ENCODE measurements at regions not wholly inside any gene's neighbourhood (a gene's known extent, or its start where the extent isn't known, plus 50 kb on each side); places are given as distances from the start of the nearest gene placed in this dataset.
"Not testable (repeated sequence)": the region's sequence is repeated elsewhere in the genome, so short reads cannot be mapped to it uniquely, and the experiment has no call there.

- Mint-ChIP-seq H3K36me3 (no peaks in the 10 kb centered on the region), H3K27ac (no peak overlapping the region), H3K4me1 (no peaks in the 10 kb centered on the region), H3K4me3 (no peak overlapping the region), H3K27me3 (no peaks in the 10 kb centered on the region), H3K9me3 (peaks cover 12% of the 10 kb centered on the region)
- no peak for DNase-seq
Observed at GRCh38 chr2:133624551-133624950, 56.3 kb upstream of the NCKAP5 start.

- H3K9me3 Mint-ChIP-seq: peaks cover 8% of the 10 kb centered on the region
- no peak for DNase-seq
- no peak overlapping the region for H3K27ac Mint-ChIP-seq
- no peak overlapping the region for H3K4me3 Mint-ChIP-seq
- no peaks in the 10 kb centered on the region for H3K27me3 Mint-ChIP-seq
- no peaks in the 10 kb centered on the region for H3K4me1 Mint-ChIP-seq
- no peaks in the 10 kb centered on the region for H3K36me3 Mint-ChIP-seq
Observed at GRCh38 chr2:133627741-133628140, 59.5 kb upstream of the NCKAP5 start.

- no peaks in the 10 kb centered on the region for H3K27me3 Mint-ChIP-seq
- H3K4me3 Mint-ChIP-seq: no peak overlapping the region
- H3K27ac Mint-ChIP-seq: no peak overlapping the region
- DNase-seq: no peak
- H3K36me3 Mint-ChIP-seq: no peaks in the 10 kb centered on the region
- H3K9me3 Mint-ChIP-seq: peaks cover 2% of the 10 kb centered on the region
- no peaks in the 10 kb centered on the region for H3K4me1 Mint-ChIP-seq
Observed at GRCh38 chr2:133633309-133633708, 65.0 kb upstream of the NCKAP5 start.

GRCh38 chr2:133633881-133634409 lies 65.7 kb upstream of the NCKAP5 start:
- no peak overlapping the region for H3K27ac Mint-ChIP-seq
- DNase-seq: no peak
- H3K4me3 Mint-ChIP-seq: no peak overlapping the region
- H3K9me3 Mint-ChIP-seq: peaks cover 2% of the 10 kb centered on the region
- H3K27me3 Mint-ChIP-seq: no peaks in the 10 kb centered on the region
- no peaks in the 10 kb centered on the region for H3K4me1 Mint-ChIP-seq
- no peaks in the 10 kb centered on the region for H3K36me3 Mint-ChIP-seq

GRCh38 chr2:133635131-133635530 lies 66.9 kb upstream of the NCKAP5 start:
- H3K4me1 Mint-ChIP-seq: no peaks in the 10 kb centered on the region
- H3K27me3 Mint-ChIP-seq: no peaks in the 10 kb centered on the region

GRCh38 chr2:133636287-133636686 lies 68.0 kb upstream of the NCKAP5 start:
- Mint-ChIP-seq H3K36me3 (no peaks in the 10 kb centered on the region), H3K27ac (no peak overlapping the region), H3K27me3 (no peaks in the 10 kb centered on the region), H3K4me1 (no peaks in the 10 kb centered on the region), H3K4me3 (no peak overlapping the region), H3K9me3 (no peaks in the 10 kb centered on the region)
- DNase-seq: no peak

More at GRCh38 chr2:133635131-133635530, 66.9 kb upstream of the NCKAP5 start:
- H3K36me3 Mint-ChIP-seq: no peaks in the 10 kb centered on the region
- H3K27ac Mint-ChIP-seq: no peak overlapping the region
- no peak for DNase-seq
- H3K4me3 Mint-ChIP-seq: no peak overlapping the region
- no peaks in the 10 kb centered on the region for H3K9me3 Mint-ChIP-seq

GRCh38 chr2:133640103-133640502 lies 71.8 kb upstream of the NCKAP5 start:
- DNase-seq: no peak
- H3K27me3 Mint-ChIP-seq: peaks cover 5% of the 10 kb centered on the region
- no peak overlapping the region for H3K27ac Mint-ChIP-seq
- no peak overlapping the region for H3K4me3 Mint-ChIP-seq
- no peaks in the 10 kb centered on the region for H3K4me1 Mint-ChIP-seq
- peaks cover 2% of the 10 kb centered on the region for H3K9me3 Mint-ChIP-seq
- H3K36me3 Mint-ChIP-seq: no peaks in the 10 kb centered on the region

GRCh38 chr2:133641497-133641896 lies 73.2 kb upstream of the NCKAP5 start:
- H3K27ac Mint-ChIP-seq: no peak overlapping the region
- peaks cover 5% of the 10 kb centered on the region for H3K27me3 Mint-ChIP-seq
- peaks cover 2% of the 10 kb centered on the region for H3K9me3 Mint-ChIP-seq
- no peaks in the 10 kb centered on the region for H3K4me1 Mint-ChIP-seq
- no peaks in the 10 kb centered on the region for H3K36me3 Mint-ChIP-seq
- DNase-seq: no peak
- H3K4me3 Mint-ChIP-seq: no peak overlapping the region

GRCh38 chr2:133641942-133642725 lies 73.9 kb upstream of the NCKAP5 start:
- peaks cover 5% of the 10 kb centered on the region for H3K27me3 Mint-ChIP-seq
- H3K36me3 Mint-ChIP-seq: no peaks in the 10 kb centered on the region
- no peak for DNase-seq
- peaks cover 5% of the 10 kb centered on the region for H3K9me3 Mint-ChIP-seq
- H3K27ac Mint-ChIP-seq: no peak overlapping the region
- H3K4me3 Mint-ChIP-seq: no peak overlapping the region
- no peaks in the 10 kb centered on the region for H3K4me1 Mint-ChIP-seq

- peaks cover 5% of the 10 kb centered on the region for H3K27me3 Mint-ChIP-seq
- no peaks in the 10 kb centered on the region for H3K4me1 Mint-ChIP-seq
- no peak overlapping the region for H3K27ac Mint-ChIP-seq
- no peaks in the 10 kb centered on the region for H3K36me3 Mint-ChIP-seq
- peaks cover 9% of the 10 kb centered on the region for H3K9me3 Mint-ChIP-seq
- H3K4me3 Mint-ChIP-seq: no peak overlapping the region
- no peak for DNase-seq
Observed at GRCh38 chr2:133642791-133643191, 74.5 kb upstream of the NCKAP5 start.

GRCh38 chr2:133643863-133644262 lies 75.6 kb upstream of the NCKAP5 start:
- H3K9me3 Mint-ChIP-seq: peaks cover 9% of the 10 kb centered on the region
- peaks cover 5% of the 10 kb centered on the region for H3K27me3 Mint-ChIP-seq
- no peaks in the 10 kb centered on the region for H3K36me3 Mint-ChIP-seq
- no peaks in the 10 kb centered on the region for H3K4me1 Mint-ChIP-seq
- no peak for DNase-seq
- H3K4me3 Mint-ChIP-seq: no peak overlapping the region
- no peak overlapping the region for H3K27ac Mint-ChIP-seq

- peaks cover 9% of the 10 kb centered on the region for H3K9me3 Mint-ChIP-seq
- no peaks in the 10 kb centered on the region for H3K4me1 Mint-ChIP-seq
- no peaks in the 10 kb centered on the region for H3K36me3 Mint-ChIP-seq
- H3K27ac Mint-ChIP-seq: no peak overlapping the region
- peaks cover 5% of the 10 kb centered on the region for H3K27me3 Mint-ChIP-seq
- no peak overlapping the region for H3K4me3 Mint-ChIP-seq
- DNase-seq: no peak
Observed at GRCh38 chr2:133644846-133645245, 76.6 kb upstream of the NCKAP5 start.

GRCh38 chr2:133647386-133647785 lies 79.1 kb upstream of the NCKAP5 start:
- H3K9me3 Mint-ChIP-seq, H3K4me3 Mint-ChIP-seq, H3K36me3 Mint-ChIP-seq, DNase-seq, H3K27ac Mint-ChIP-seq, H3K27me3 Mint-ChIP-seq, H3K4me1 Mint-ChIP-seq: not testable (repeated sequence)

- no peak for DNase-seq
- Mint-ChIP-seq H3K9me3 (peaks cover 7% of the 10 kb centered on the region), H3K27ac (no peak overlapping the region), H3K4me3 (no peak overlapping the region), H3K36me3 (no peaks in the 10 kb centered on the region), H3K27me3 (no peaks in the 10 kb centered on the region), H3K4me1 (no peaks in the 10 kb centered on the region)
Observed at GRCh38 chr2:133651861-133652260, 83.6 kb upstream of the NCKAP5 start.

- Mint-ChIP-seq H3K36me3 (no peaks in the 10 kb centered on the region), H3K4me3 (no peak overlapping the region), H3K27ac (no peak overlapping the region), H3K9me3 (peaks cover 3% of the 10 kb centered on the region), H3K27me3 (no peaks in the 10 kb centered on the region), H3K4me1 (no peaks in the 10 kb centered on the region)
- DNase-seq: no peak
Observed at GRCh38 chr2:133652398-133652797, 84.1 kb upstream of the NCKAP5 start.

GRCh38 chr2:133653056-133653455 lies 84.8 kb upstream of the NCKAP5 start:
- Mint-ChIP-seq H3K9me3 (peaks cover 1% of the 10 kb centered on the region), H3K4me1 (no peaks in the 10 kb centered on the region), H3K27ac (no peak overlapping the region), H3K36me3 (no peaks in the 10 kb centered on the region), H3K4me3 (no peak overlapping the region), H3K27me3 (no peaks in the 10 kb centered on the region)
- DNase-seq: no peak
